HEK293T (cell line): ENCODE measurements at regions not wholly inside any gene's neighbourhood (a gene's known extent, or its start where the extent isn't known, plus 50 kb on each side); places are given as distances from the start of the nearest gene placed in this dataset.

Experiments
- CTCF ChIA-PET: fragments of 350-600 bp; formaldehyde crosslinking; extraction: SDS; loops from one replicate; lab custom pipeline; 2021; ENCODE audit warnings: antibody characterized with exemption, inconsistent platforms; lab: Yijun Ruan, JAX
- POLR2A ChIA-PET: fragments of 350-600 bp; formaldehyde crosslinking; extraction: SDS; loops from one replicate; lab custom pipeline; 2020; ENCODE audit warnings: antibody characterized with exemption, inconsistent platforms; lab: Yijun Ruan, JAX
- DNase-seq: peaks from one replicate; pipeline ENCODE4 v3.0.0; 2012; ENCODE audit warnings: mixed read lengths; ENCODE audit errors: extremely low spot score
- ARNT ChIP-seq: fragments of 450-650 bp; IDR thresholded peaks from 2 replicates; pipeline ENCODE4 v1.6.1; 2017; ENCODE audit warnings: mild to moderate bottlenecking
- BHLHE40 ChIP-seq: fragments of 450-650 bp; IDR thresholded peaks from 2 replicates; pipeline ENCODE4 v1.6.1; 2016; ENCODE audit warnings: mild to moderate bottlenecking, moderate library complexity, borderline replicate concordance
- CTBP1 ChIP-seq: fragments of 450-650 bp; IDR thresholded peaks from 2 replicates; pipeline ENCODE4 v1.6.1; 2016; ENCODE audit warnings: borderline replicate concordance
- ELF4 ChIP-seq: fragments of 450-650 bp; IDR thresholded peaks from 2 replicates; pipeline ENCODE4 v1.6.1; 2017; ENCODE audit warnings: antibody characterized with exemption
- FOXA1 ChIP-seq: fragments of 450-650 bp; IDR thresholded peaks from 2 replicates; pipeline ENCODE4 v1.6.1; 2016; ENCODE audit warnings: mild to moderate bottlenecking
- FOXK2 ChIP-seq: fragments of 450-650 bp; IDR thresholded peaks from 2 replicates; pipeline ENCODE4 v1.6.1; 2016; ENCODE audit warnings: mild to moderate bottlenecking
- FOXM1 ChIP-seq: fragments of 450-650 bp; IDR thresholded peaks from 2 replicates; pipeline ENCODE4 v1.6.1; 2017; ENCODE audit warnings: mild to moderate bottlenecking, borderline replicate concordance
- HDGF ChIP-seq: fragments of 450-650 bp; IDR thresholded peaks from 2 replicates; pipeline ENCODE4 v1.6.1; 2017; ENCODE audit warnings: antibody characterized with exemption, borderline replicate concordance
- L3MBTL2 ChIP-seq: fragments of 450-650 bp; conservative IDR thresholded peaks from 2 replicates; pipeline ENCODE4 v1.6.1; 2016; ENCODE audit warnings: mild to moderate bottlenecking
- LEF1 ChIP-seq: fragments of 450-650 bp; IDR thresholded peaks from 2 replicates; pipeline ENCODE4 v1.6.1; 2017; ENCODE audit warnings: mild to moderate bottlenecking, borderline replicate concordance
- NFRKB ChIP-seq: fragments of 450-650 bp; IDR thresholded peaks from 2 replicates; pipeline ENCODE4 v1.6.1; 2016; ENCODE audit warnings: mild to moderate bottlenecking, moderate library complexity
- SP1 ChIP-seq: fragments of 450-650 bp; IDR thresholded peaks from 2 replicates; pipeline ENCODE4 v1.6.1; 2017
- SUZ12 ChIP-seq: fragments of 450-650 bp; IDR thresholded peaks from 2 replicates; pipeline ENCODE4 v1.6.1; 2016; ENCODE audit warnings: mild to moderate bottlenecking
- TARDBP ChIP-seq: fragments of 450-650 bp; IDR thresholded peaks from 2 replicates; pipeline ENCODE4 v1.6.1; 2016
- ZNF384 ChIP-seq: fragments of 450-650 bp; IDR thresholded peaks from 2 replicates; pipeline ENCODE4 v1.6.1; 2016
- TF ChIP-seq, protein P1 (sequence below): fragments of 450-650 bp; IDR thresholded peaks from 2 replicates; pipeline ENCODE4 v1.6.1; 2016

DNA sequence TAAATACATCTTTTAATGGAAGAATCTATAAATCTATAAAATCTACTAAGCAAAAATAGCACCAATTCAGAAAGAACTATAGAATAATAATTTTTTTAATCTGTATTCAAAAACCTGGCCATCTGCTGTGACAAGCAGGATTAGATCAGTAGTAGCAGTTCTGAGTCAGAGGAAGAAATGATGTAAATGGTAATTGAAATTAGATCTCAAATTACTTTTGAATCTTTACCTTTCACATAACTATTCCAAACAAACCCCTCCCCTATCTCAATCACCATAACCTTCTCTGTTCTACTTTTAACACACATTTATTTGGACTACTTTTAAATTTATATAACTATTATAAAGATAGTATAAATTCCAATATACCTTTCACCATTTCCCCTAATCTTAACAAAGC is 727.8 kb upstream of the FAM174A start:
- ChIA-PET CTCF (no interaction called here), POLR2A (no interaction called here)
- DNase-seq = no peak
- no peak for TF ChIP-seq FOXK2
- no peak for TF ChIP-seq TARDBP
- no peak for TF ChIP-seq ELF4
- no peak for TF ChIP-seq BHLHE40
- no peak for TF ChIP-seq LEF1
- no peak for TF ChIP-seq NFRKB
- TF ChIP-seq SUZ12 = no peak
- TF ChIP-seq ZNF384 = no peak
- no peak for TF ChIP-seq ARNT
- no peak for TF ChIP-seq SP1
- no peak for TF ChIP-seq L3MBTL2
- TF ChIP-seq HDGF = no peak
- TF ChIP-seq, protein P1, sequence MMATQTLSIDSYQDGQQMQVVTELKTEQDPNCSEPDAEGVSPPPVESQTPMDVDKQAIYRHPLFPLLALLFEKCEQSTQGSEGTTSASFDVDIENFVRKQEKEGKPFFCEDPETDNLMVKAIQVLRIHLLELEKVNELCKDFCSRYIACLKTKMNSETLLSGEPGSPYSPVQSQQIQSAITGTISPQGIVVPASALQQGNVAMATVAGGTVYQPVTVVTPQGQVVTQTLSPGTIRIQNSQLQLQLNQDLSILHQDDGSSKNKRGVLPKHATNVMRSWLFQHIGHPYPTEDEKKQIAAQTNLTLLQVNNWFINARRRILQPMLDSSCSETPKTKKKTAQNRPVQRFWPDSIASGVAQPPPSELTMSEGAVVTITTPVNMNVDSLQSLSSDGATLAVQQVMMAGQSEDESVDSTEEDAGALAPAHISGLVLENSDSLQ = no peak
- TF ChIP-seq CTBP1 = no peak
- TF ChIP-seq FOXA1 = no peak
- no peak for TF ChIP-seq FOXM1

DNA sequence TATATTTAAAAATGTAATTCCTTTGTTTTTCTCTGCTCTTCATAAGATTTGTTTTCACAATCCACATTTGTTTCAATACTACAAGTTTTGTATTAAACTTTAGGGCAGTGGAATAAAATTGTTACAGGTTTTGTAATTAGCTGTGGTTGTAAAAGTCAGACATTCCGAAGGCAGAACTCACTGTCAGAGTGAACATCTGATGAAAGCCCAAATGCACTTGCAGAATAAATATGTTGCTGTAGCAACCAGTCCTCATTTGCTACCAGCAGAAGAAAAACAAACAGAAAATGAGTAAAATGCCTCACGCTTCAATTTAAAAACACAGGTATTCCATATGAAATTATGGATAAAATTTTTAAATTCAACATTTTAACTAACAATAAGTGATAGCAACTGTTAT is 740.1 kb upstream of the FAM174A start:
- no peak for TF ChIP-seq FOXA1
- no peak for TF ChIP-seq CTBP1
- TF ChIP-seq NFRKB = no peak
- no peak for TF ChIP-seq TARDBP
- no peak for TF ChIP-seq SP1
- TF ChIP-seq BHLHE40 = no peak
- TF ChIP-seq FOXM1 = no peak
- no peak for TF ChIP-seq L3MBTL2
- no peak for TF ChIP-seq HDGF
- no peak for TF ChIP-seq ZNF384
- no peak for DNase-seq
- CTCF ChIA-PET = no interaction called here
- POLR2A ChIA-PET = no interaction called here

DNA sequence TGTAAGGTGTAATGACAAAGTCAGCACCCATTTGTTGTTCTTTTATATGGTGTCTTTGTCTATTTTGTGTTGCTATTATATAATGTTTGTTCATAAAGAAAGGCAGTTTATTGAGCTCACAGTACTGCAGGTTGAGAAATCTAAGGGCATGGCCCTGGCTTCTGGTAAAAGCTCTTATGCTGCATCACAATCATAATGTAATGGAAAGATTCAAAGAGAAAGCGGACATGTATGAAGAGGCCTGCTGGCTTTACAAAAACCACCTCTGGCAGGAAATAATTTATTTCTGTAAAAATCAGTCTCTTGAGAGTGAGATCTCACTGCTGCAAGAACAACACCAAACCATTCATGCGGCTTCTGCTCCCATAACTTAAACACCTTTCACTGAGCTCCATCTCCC is 746.7 kb upstream of the FAM174A start:
- no peak for TF ChIP-seq FOXK2
- no peak for TF ChIP-seq L3MBTL2
- TF ChIP-seq TARDBP = no peak
- no peak for TF ChIP-seq BHLHE40
- no peak for TF ChIP-seq FOXM1
- TF ChIP-seq SUZ12 = no peak
- CTCF ChIA-PET = no interaction called here
- POLR2A ChIA-PET = no interaction called here
- no peak for DNase-seq

DNA sequence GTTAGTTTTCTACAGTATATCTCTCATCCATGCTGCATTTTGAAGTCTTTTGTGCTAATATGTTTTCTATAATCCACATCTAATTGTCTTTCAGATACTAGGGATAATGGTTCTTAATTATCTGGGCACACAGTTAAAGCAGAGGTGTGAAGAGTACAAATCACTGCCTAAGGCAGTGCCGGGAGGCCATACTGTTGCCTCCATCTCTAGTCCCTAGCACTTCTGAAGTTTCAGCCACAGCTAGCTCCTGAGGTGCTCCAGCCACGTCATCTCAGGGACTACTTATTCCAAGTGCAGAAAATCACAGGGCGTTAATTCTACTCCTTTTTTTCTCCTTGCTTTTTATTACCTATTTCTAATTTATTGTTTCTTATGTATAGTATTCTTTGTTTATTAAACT is 760.0 kb upstream of the FAM174A start:
- TF ChIP-seq SP1 = no peak
- TF ChIP-seq CTBP1 = no peak
- TF ChIP-seq HDGF = no peak
- no peak for TF ChIP-seq NFRKB
- no peak for TF ChIP-seq FOXK2
- no peak for TF ChIP-seq LEF1
- TF ChIP-seq SUZ12 = no peak
- no peak for TF ChIP-seq ARNT
- TF ChIP-seq TARDBP = no peak
- no peak for TF ChIP-seq FOXA1
- no peak for TF ChIP-seq L3MBTL2
- no peak for TF ChIP-seq ELF4
- TF ChIP-seq ZNF384 = no peak
- no peak for TF ChIP-seq BHLHE40
- no peak for TF ChIP-seq FOXM1
- TF ChIP-seq, protein P1 = no peak
- DNase-seq = peak; percentile 5
- POLR2A ChIA-PET = no interaction called here
- CTCF ChIA-PET = no interaction called here

DNA sequence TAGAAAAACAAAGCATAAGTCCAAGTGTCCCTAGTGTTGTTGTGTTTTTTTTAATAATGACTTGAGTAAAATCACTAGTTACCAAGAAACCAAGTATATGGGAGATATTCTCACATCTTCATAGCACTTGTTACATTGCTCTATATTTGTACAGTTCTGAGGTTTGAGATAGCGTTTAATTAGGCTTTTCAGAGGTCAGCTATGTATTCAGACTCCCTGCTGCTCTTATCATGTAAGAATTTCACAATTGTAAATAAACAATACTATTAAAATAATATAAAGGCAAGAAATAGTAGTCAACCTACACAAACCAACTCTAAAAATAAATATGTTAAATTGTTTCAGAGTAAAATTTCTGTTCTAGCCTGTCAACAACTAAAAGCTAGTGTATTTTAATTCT is 761.9 kb upstream of the FAM174A start:
- POLR2A ChIA-PET = no interaction called here
- no peak for TF ChIP-seq TARDBP
- no peak for TF ChIP-seq FOXM1
- TF ChIP-seq L3MBTL2 = no peak
- TF ChIP-seq LEF1 = no peak
- TF ChIP-seq SUZ12 = no peak
- TF ChIP-seq, protein P1 = no peak
- TF ChIP-seq ARNT = no peak
- TF ChIP-seq BHLHE40 = no peak
- TF ChIP-seq SP1 = no peak
- no peak for TF ChIP-seq FOXA1
- no peak for TF ChIP-seq NFRKB
- DNase-seq = no peak
- CTCF ChIA-PET = no interaction called here

DNA sequence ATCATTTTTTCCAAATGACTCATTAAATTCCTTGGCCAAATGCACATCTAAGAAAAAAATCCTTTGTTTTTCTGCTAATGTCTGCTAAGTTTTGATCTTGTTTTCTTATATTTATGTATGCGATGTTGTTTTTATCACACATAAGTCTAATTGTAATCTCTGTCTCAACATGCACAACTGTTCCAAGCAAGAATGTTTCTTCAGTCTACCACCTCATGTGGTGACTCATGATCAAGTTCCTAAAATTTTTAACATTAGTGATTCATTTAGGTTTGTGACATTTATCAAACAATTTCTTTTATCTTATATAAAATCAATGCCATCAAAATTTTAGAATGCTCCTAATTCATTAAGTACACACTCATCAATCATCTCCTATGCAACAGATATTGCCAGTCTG is 763.9 kb upstream of the FAM174A start:
- no peak for TF ChIP-seq NFRKB
- no peak for TF ChIP-seq SUZ12
- no peak for TF ChIP-seq TARDBP
- TF ChIP-seq HDGF = no peak
- no peak for TF ChIP-seq FOXA1
- no peak for TF ChIP-seq L3MBTL2
- no peak for TF ChIP-seq LEF1
- POLR2A ChIA-PET = no interaction called here

More for the DNA sequence above, 763.9 kb upstream of the FAM174A start:
- CTCF ChIA-PET = no interaction called here
- no peak for DNase-seq
